ENCODE measurements at regions not wholly inside any gene's neighbourhood (a gene's known extent, or its start where the extent isn't known, plus 50 kb on each side); places are given as distances from the start of the nearest gene placed in this dataset.

GRCh38 chr2:224190936-224191270 is 151.8 kb upstream of the SERPINE2 start:
- no peak for TF ChIP-seq EP300 (IDR thresholded peaks at IDR 0.05; ENCODE audit: borderline replicate concordance in 1 of 2, low read depth in 2 of 2, low read length in 2 of 2)
- no peak for TF ChIP-seq CREB1 (IDR thresholded peaks at IDR 0.05)
- TF ChIP-seq TAF1 (IDR thresholded peaks at IDR 0.05; ENCODE audit: low read depth, low read length), result no peak
- TF ChIP-seq RAD21 (IDR thresholded peaks at IDR 0.05 in 1 of 2, conservative IDR thresholded peaks at IDR 0.05 in 1 of 2; ENCODE audit: low read depth in 2 of 2, low read length in 2 of 2), result no peak
- TF ChIP-seq CTCF (IDR thresholded peaks at IDR 0.05; ENCODE audit: control extremely low read depth in 1 of 3, insufficient read depth in 1 of 3, low read depth in 1 of 3, low read length in 3 of 3), result no peak
- TF ChIP-seq MAFK (IDR thresholded peaks at IDR 0.05; ENCODE audit: low read depth, low read length), result no peak
- no peak for TF ChIP-seq USF2 (IDR thresholded peaks at IDR 0.05; ENCODE audit: low read length)
- TF ChIP-seq SP1 (IDR thresholded peaks at IDR 0.05; ENCODE audit: low read depth, low read length), result no peak
- TF ChIP-seq SIRT6 (IDR thresholded peaks at IDR 0.05; ENCODE audit: low read length), result no peak
